ENCODE measurements at regions not wholly inside any gene's neighbourhood (a gene's known extent, or its start where the extent isn't known, plus 50 kb on each side); places are given as distances from the start of the nearest gene placed in this dataset.

- no peak overlapping the region for H3K27ac ChIP-seq
- DNase-seq (ENCODE audit: low spot score) = no peak
- H3K4me3 ChIP-seq = no peak overlapping the region
- TF ChIP-seq, protein P1, sequence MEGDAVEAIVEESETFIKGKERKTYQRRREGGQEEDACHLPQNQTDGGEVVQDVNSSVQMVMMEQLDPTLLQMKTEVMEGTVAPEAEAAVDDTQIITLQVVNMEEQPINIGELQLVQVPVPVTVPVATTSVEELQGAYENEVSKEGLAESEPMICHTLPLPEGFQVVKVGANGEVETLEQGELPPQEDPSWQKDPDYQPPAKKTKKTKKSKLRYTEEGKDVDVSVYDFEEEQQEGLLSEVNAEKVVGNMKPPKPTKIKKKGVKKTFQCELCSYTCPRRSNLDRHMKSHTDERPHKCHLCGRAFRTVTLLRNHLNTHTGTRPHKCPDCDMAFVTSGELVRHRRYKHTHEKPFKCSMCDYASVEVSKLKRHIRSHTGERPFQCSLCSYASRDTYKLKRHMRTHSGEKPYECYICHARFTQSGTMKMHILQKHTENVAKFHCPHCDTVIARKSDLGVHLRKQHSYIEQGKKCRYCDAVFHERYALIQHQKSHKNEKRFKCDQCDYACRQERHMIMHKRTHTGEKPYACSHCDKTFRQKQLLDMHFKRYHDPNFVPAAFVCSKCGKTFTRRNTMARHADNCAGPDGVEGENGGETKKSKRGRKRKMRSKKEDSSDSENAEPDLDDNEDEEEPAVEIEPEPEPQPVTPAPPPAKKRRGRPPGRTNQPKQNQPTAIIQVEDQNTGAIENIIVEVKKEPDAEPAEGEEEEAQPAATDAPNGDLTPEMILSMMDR (IDR thresholded peaks at IDR 0.05) = no peak
Measured at GRCh38 chr10:125331056-125331455, 170.7 kb upstream of the CTBP2 start.

- Histone ChIP-seq H3K4me3 (no peak overlapping the region), H3K27ac (no peak overlapping the region)
- TF ChIP-seq, protein P1 (IDR thresholded peaks at IDR 0.05) = no peak
- DNase-seq (ENCODE audit: low spot score) = no peak
Measured at GRCh38 chr10:125329056-125329455, 168.7 kb upstream of the CTBP2 start.

DNA sequence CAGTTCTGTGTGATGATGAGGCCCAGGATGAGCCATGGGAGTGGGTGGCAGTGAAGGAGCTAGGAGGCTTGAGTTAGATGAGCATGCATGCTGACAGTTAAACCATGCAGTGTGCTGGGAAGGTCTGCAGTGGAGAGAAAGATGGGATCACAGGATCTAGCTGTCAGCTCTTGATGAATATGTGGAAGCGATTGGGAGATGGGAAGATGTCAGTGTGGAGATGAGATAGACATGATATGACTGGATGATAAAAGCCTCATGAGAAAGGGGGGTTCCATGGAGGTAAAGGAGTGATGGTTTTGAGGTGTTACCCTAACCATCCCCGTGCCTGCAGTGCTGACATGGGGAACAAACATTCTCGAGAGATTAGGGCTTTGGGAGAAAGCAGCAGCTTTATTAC lies 165.0 kb upstream of the CTBP2 start:
- TF ChIP-seq, protein P1 (IDR thresholded peaks at IDR 0.05) = no peak
- H3K27ac ChIP-seq = no peak overlapping the region
- H3K4me3 ChIP-seq = no peak overlapping the region
- DNase-seq (ENCODE audit: low spot score) = no peak

GRCh38 chr10:125316436-125316835 lies 156.1 kb upstream of the CTBP2 start:
- Histone ChIP-seq H3K4me3 (no peak overlapping the region), H3K27ac (no peak overlapping the region)
- no peak for DNase-seq (ENCODE audit: low spot score)
- TF ChIP-seq, protein P1 (IDR thresholded peaks at IDR 0.05) = no peak

- TF ChIP-seq, protein P1 (IDR thresholded peaks at IDR 0.05) = no peak
- no peak for DNase-seq (ENCODE audit: low spot score)
- no peak overlapping the region for H3K4me3 ChIP-seq
- no peak overlapping the region for H3K27ac ChIP-seq
Measured at GRCh38 chr10:125300937-125301336, 140.6 kb upstream of the CTBP2 start.

DNA sequence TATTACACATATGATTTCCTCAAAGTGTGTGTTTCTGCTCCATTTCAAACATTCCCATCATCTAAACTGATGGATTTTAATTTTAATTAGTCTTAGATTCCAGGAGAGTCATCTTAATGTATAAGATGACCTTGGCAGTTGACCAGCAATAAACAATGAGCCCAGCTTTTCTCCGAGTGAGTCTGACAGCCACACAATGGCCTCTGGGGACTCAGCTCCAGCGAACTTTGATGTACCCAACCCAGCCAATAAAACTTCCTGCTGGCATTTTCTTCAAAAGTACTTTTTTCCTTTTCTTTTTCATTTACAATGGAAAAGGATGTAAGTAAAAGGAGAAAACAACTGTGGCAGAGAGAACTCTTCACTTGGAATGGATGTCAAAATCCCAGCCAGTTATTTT lies 139.1 kb upstream of the CTBP2 start:
- no peak overlapping the region for H3K27ac ChIP-seq
- H3K4me3 ChIP-seq = no peak overlapping the region
- DNase-seq (ENCODE audit: low spot score) = no peak
- TF ChIP-seq, protein P1 (IDR thresholded peaks at IDR 0.05) = no peak

DNA sequence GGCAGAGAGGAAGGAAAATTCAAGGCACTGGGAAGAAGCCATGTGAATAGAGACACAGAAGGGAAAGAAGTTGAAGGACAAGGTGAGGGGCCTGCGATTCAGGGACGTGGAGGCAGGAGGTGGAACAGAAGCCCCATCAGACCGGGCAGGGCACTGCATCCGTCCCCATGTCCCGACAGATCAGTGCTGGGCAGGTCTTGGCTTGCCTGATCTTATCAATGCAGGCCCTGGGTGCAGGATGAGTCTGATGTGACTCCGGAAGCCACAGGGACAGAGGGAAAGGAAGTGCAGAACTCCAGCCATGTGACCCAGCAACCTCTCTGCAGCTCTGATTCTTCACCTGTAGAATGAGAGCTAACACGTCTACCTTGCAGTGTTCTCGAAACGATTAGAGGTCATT lies 136.2 kb upstream of the CTBP2 start:
- TF ChIP-seq, protein P1 (IDR thresholded peaks at IDR 0.05) = no peak
- DNase-seq (ENCODE audit: low spot score) = no peak
- no peak overlapping the region for H3K4me3 ChIP-seq
- no peak overlapping the region for H3K27ac ChIP-seq
